Left ventricle myocardium inferior (tissue), 1 donor: ENCODE measurements at regions not wholly inside any gene's neighbourhood (a gene's known extent, or its start where the extent isn't known, plus 50 kb on each side); places are given as distances from the start of the nearest gene placed in this dataset.

Experiments
- DNase-seq: peaks from one replicate; pipeline ENCODE4 v3.0.0-alpha.2; 2020
- H3K27ac ChIP-seq: fragments of 200-600 bp; replicated peaks from 2 replicates; pipeline ENCODE4 v1.8.0; 2021
- H3K27me3 ChIP-seq: fragments of 200-600 bp; 2 replicates; pipeline ENCODE4 v1.8.0; 2021; ENCODE audit warnings: low read depth
- H3K36me3 ChIP-seq: fragments of 200-600 bp; 2 replicates; pipeline ENCODE4 v1.8.0; 2021
- H3K4me1 ChIP-seq: fragments of 200-600 bp; 2 replicates; pipeline ENCODE4 v1.8.0; 2021
- H3K4me3 ChIP-seq: fragments of 200-600 bp; 2 replicates; pipeline ENCODE4 v1.8.0; 2021; ENCODE audit warnings: mild to moderate bottlenecking, moderate library complexity
- H3K9me3 ChIP-seq: fragments of 200-600 bp; replicated peaks from 2 replicates; pipeline ENCODE4 v1.8.0; 2021
- CTCF ChIP-seq: fragments of 200-600 bp; IDR thresholded peaks from 2 replicates; pipeline ENCODE4 v1.8.0; 2021; ENCODE audit warnings: antibody characterized with exemption, mild to moderate bottlenecking, borderline replicate concordance
- intact Hi-C: fragments of 100-400 bp; cut with micrococcal nuclease; formaldehyde crosslinking; loops from one replicate; pipeline ENCODE4 v1.11.0; 2022
- donor health status: DM: no; HTN: yes; CAD: no; lungs with severe emphysema.

GRCh38 chr4:11748164-11748872 lies 319.6 kb upstream of the HS3ST1 start:
- Histone ChIP-seq H3K4me3 (no peak overlapping the region), H3K27me3 (no peaks in the 10 kb centered on the region), H3K9me3 (peaks cover 13% of the 10 kb centered on the region), H3K36me3 (no peaks in the 10 kb centered on the region), H3K27ac (no peak overlapping the region), H3K4me1 (no peaks in the 10 kb centered on the region)
- no peak for DNase-seq
- no peak for TF ChIP-seq CTCF
- intact Hi-C loops = loop anchor here (10.0 kb wide), 1 partner anchor 724 kb away; no protein-coding TSS in a partner anchor

- Histone ChIP-seq H3K27ac (no peak overlapping the region), H3K4me1 (no peaks in the 10 kb centered on the region), H3K4me3 (no peak overlapping the region), H3K36me3 (no peaks in the 10 kb centered on the region), H3K27me3 (no peaks in the 10 kb centered on the region), H3K9me3 (peaks cover 9% of the 10 kb centered on the region)
- TF ChIP-seq CTCF = no peak
- no peak for DNase-seq
- intact Hi-C loops = loop anchor here (10.0 kb wide), 1 partner anchor 722 kb away; no protein-coding TSS in a partner anchor
Measured at GRCh38 chr4:11746734-11747133, 318.0 kb upstream of the HS3ST1 start.

- no peak for TF ChIP-seq CTCF
- Histone ChIP-seq H3K36me3 (no peaks in the 10 kb centered on the region), H3K27ac (no peak overlapping the region), H3K4me3 (no peak overlapping the region), H3K27me3 (no peaks in the 10 kb centered on the region), H3K9me3 (no peaks in the 10 kb centered on the region), H3K4me1 (no peaks in the 10 kb centered on the region)
- DNase-seq = no peak
- intact Hi-C loops = loop anchor here (10.0 kb wide), 1 partner anchor 719 kb away; no protein-coding TSS in a partner anchor
Measured at GRCh38 chr4:11743976-11744375, 315.3 kb upstream of the HS3ST1 start.

GRCh38 chr4:11743236-11743635 lies 314.5 kb upstream of the HS3ST1 start:
- Histone ChIP-seq H3K9me3 (no peaks in the 10 kb centered on the region), H3K27me3 (no peaks in the 10 kb centered on the region), H3K4me3 (no peak overlapping the region), H3K4me1 (no peaks in the 10 kb centered on the region), H3K36me3 (no peaks in the 10 kb centered on the region), H3K27ac (no peak overlapping the region)
- intact Hi-C loops = loop anchor here (10.0 kb wide), 1 partner anchor 718 kb away; no protein-coding TSS in a partner anchor
- DNase-seq = no peak
- no peak for TF ChIP-seq CTCF

- H3K4me3 ChIP-seq = no peak overlapping the region
- H3K27me3 ChIP-seq = no peaks in the 10 kb centered on the region
- no peaks in the 10 kb centered on the region for H3K4me1 ChIP-seq
- H3K36me3 ChIP-seq = no peaks in the 10 kb centered on the region
- no peak overlapping the region for H3K27ac ChIP-seq
- intact Hi-C loops = loop anchor here (10.0 kb wide), 1 partner anchor 716 kb away; no protein-coding TSS in a partner anchor
- H3K9me3 ChIP-seq = no peaks in the 10 kb centered on the region
- DNase-seq = no peak
- TF ChIP-seq CTCF = no peak
Measured at GRCh38 chr4:11741190-11741652, 312.5 kb upstream of the HS3ST1 start.
